ENCODE measurements at regions not wholly inside any gene's neighbourhood (a gene's known extent, or its start where the extent isn't known, plus 50 kb on each side); places are given as distances from the start of the nearest gene placed in this dataset.

GRCh38 chr17:12242345-12242954 lies 221.8 kb downstream of the MAP2K4 start:
- Histone ChIP-seq H3K36me3 (ENCODE audit: control insufficient read depth, insufficient read depth, low read length) (no peaks in the 10 kb centered on the region), H3K27me3 (ENCODE audit: control insufficient read depth, insufficient read depth, low read length, poor library complexity, severe bottlenecking) (no peaks in the 10 kb centered on the region), H3K4me1 (ENCODE audit: control insufficient read depth, insufficient read depth, low read length) (no peaks in the 10 kb centered on the region), H3K27ac (ENCODE audit: insufficient read depth, low read depth, low read length, poor library complexity, severe bottlenecking) (no peak overlapping the region), H3K4me3 (ENCODE audit: insufficient read depth, low read depth, low read length) (no peak overlapping the region), H3K9me3 (ENCODE audit: control insufficient read depth, low read length) (no peaks in the 10 kb centered on the region)
- 94 to 95% methylated on average over 9 of the region's 9 CpGs for WGBS, 2 experiments

- H3K4me3 ChIP-seq (ENCODE audit: insufficient read depth, low read depth, low read length) = no peak overlapping the region
- no peaks in the 10 kb centered on the region for H3K9me3 ChIP-seq (ENCODE audit: control insufficient read depth, low read length)
- no peaks in the 10 kb centered on the region for H3K4me1 ChIP-seq (ENCODE audit: control insufficient read depth, insufficient read depth, low read length)
- no peaks in the 10 kb centered on the region for H3K27me3 ChIP-seq (ENCODE audit: control insufficient read depth, insufficient read depth, low read length, poor library complexity, severe bottlenecking)
- WGBS, 2 experiments = 96 to 100% methylated on average over 1 to 2 of the region's 2 CpGs
- H3K27ac ChIP-seq (ENCODE audit: insufficient read depth, low read depth, low read length, poor library complexity, severe bottlenecking) = no peak overlapping the region
- H3K36me3 ChIP-seq (ENCODE audit: control insufficient read depth, insufficient read depth, low read length) = no peaks in the 10 kb centered on the region
These were observed 227.1 kb downstream of the MAP2K4 start for GRCh38 chr17:12247761-12248160.

- H3K4me1 ChIP-seq (ENCODE audit: control insufficient read depth, insufficient read depth, low read length) = no peaks in the 10 kb centered on the region
- H3K36me3 ChIP-seq (ENCODE audit: control insufficient read depth, insufficient read depth, low read length) = no peaks in the 10 kb centered on the region
- WGBS, 2 experiments = 93 to 95% methylated on average over 4 of the region's 4 CpGs
- no peaks in the 10 kb centered on the region for H3K27me3 ChIP-seq (ENCODE audit: control insufficient read depth, insufficient read depth, low read length, poor library complexity, severe bottlenecking)
- no peak overlapping the region for H3K27ac ChIP-seq (ENCODE audit: insufficient read depth, low read depth, low read length, poor library complexity, severe bottlenecking)
- H3K9me3 ChIP-seq (ENCODE audit: control insufficient read depth, low read length) = no peaks in the 10 kb centered on the region
- no peak overlapping the region for H3K4me3 ChIP-seq (ENCODE audit: insufficient read depth, low read depth, low read length)
These were observed 230.3 kb downstream of the MAP2K4 start for GRCh38 chr17:12250973-12251372.

GRCh38 chr17:12252462-12252861 lies 231.8 kb downstream of the MAP2K4 start:
- no peaks in the 10 kb centered on the region for H3K27me3 ChIP-seq (ENCODE audit: control insufficient read depth, insufficient read depth, low read length, poor library complexity, severe bottlenecking)
- H3K36me3 ChIP-seq (ENCODE audit: control insufficient read depth, insufficient read depth, low read length) = no peaks in the 10 kb centered on the region
- no peak overlapping the region for H3K27ac ChIP-seq (ENCODE audit: insufficient read depth, low read depth, low read length, poor library complexity, severe bottlenecking)
- no peaks in the 10 kb centered on the region for H3K9me3 ChIP-seq (ENCODE audit: control insufficient read depth, low read length)
- H3K4me3 ChIP-seq (ENCODE audit: insufficient read depth, low read depth, low read length) = no peak overlapping the region
- no peaks in the 10 kb centered on the region for H3K4me1 ChIP-seq (ENCODE audit: control insufficient read depth, insufficient read depth, low read length)
- WGBS, 2 experiments = 77 to 80% methylated on average over 6 of the region's 6 CpGs

GRCh38 chr17:12254460-12254859 lies 233.8 kb downstream of the MAP2K4 start:
- H3K4me3 ChIP-seq (ENCODE audit: insufficient read depth, low read depth, low read length) = no peak overlapping the region
- no peaks in the 10 kb centered on the region for H3K9me3 ChIP-seq (ENCODE audit: control insufficient read depth, low read length)
- H3K27ac ChIP-seq (ENCODE audit: insufficient read depth, low read depth, low read length, poor library complexity, severe bottlenecking) = no peak overlapping the region
- no peaks in the 10 kb centered on the region for H3K4me1 ChIP-seq (ENCODE audit: control insufficient read depth, insufficient read depth, low read length)
- H3K36me3 ChIP-seq (ENCODE audit: control insufficient read depth, insufficient read depth, low read length) = no peaks in the 10 kb centered on the region
- no peaks in the 10 kb centered on the region for H3K27me3 ChIP-seq (ENCODE audit: control insufficient read depth, insufficient read depth, low read length, poor library complexity, severe bottlenecking)
- 93% methylated on average over 9 of the region's 9 CpGs for WGBS, 2 experiments

- Histone ChIP-seq H3K4me1 (ENCODE audit: control insufficient read depth, insufficient read depth, low read length) (no peaks in the 10 kb centered on the region), H3K4me3 (ENCODE audit: insufficient read depth, low read depth, low read length) (no peak overlapping the region), H3K9me3 (ENCODE audit: control insufficient read depth, low read length) (no peaks in the 10 kb centered on the region), H3K27ac (ENCODE audit: insufficient read depth, low read depth, low read length, poor library complexity, severe bottlenecking) (no peak overlapping the region), H3K27me3 (ENCODE audit: control insufficient read depth, insufficient read depth, low read length, poor library complexity, severe bottlenecking) (no peaks in the 10 kb centered on the region), H3K36me3 (ENCODE audit: control insufficient read depth, insufficient read depth, low read length) (no peaks in the 10 kb centered on the region)
- WGBS, 2 experiments = 36 to 54% methylated on average over 3 to 4 of the region's 4 CpGs
These were observed 235.8 kb downstream of the MAP2K4 start for GRCh38 chr17:12256380-12256995.

- H3K9me3 ChIP-seq (ENCODE audit: control insufficient read depth, low read length) = no peaks in the 10 kb centered on the region
- no peaks in the 10 kb centered on the region for H3K4me1 ChIP-seq (ENCODE audit: control insufficient read depth, insufficient read depth, low read length)
- H3K4me3 ChIP-seq (ENCODE audit: insufficient read depth, low read depth, low read length) = no peak overlapping the region
- no peaks in the 10 kb centered on the region for H3K27me3 ChIP-seq (ENCODE audit: control insufficient read depth, insufficient read depth, low read length, poor library complexity, severe bottlenecking)
- H3K36me3 ChIP-seq (ENCODE audit: control insufficient read depth, insufficient read depth, low read length) = no peaks in the 10 kb centered on the region
- H3K27ac ChIP-seq (ENCODE audit: insufficient read depth, low read depth, low read length, poor library complexity, severe bottlenecking) = no peak overlapping the region
- 77 to 85% methylated on average over 5 of the region's 5 CpGs for WGBS, 2 experiments
These were observed 236.5 kb downstream of the MAP2K4 start for GRCh38 chr17:12257176-12257575.

- no peaks in the 10 kb centered on the region for H3K27me3 ChIP-seq (ENCODE audit: control insufficient read depth, insufficient read depth, low read length, poor library complexity, severe bottlenecking)
- no peaks in the 10 kb centered on the region for H3K36me3 ChIP-seq (ENCODE audit: control insufficient read depth, insufficient read depth, low read length)
- no peaks in the 10 kb centered on the region for H3K4me1 ChIP-seq (ENCODE audit: control insufficient read depth, insufficient read depth, low read length)
- H3K4me3 ChIP-seq (ENCODE audit: insufficient read depth, low read depth, low read length) = no peak overlapping the region
- H3K27ac ChIP-seq (ENCODE audit: insufficient read depth, low read depth, low read length, poor library complexity, severe bottlenecking) = no peak overlapping the region
- no peaks in the 10 kb centered on the region for H3K9me3 ChIP-seq (ENCODE audit: control insufficient read depth, low read length)
- WGBS, 2 experiments = 94 to 95% methylated on average over 10 of the region's 10 CpGs
These were observed 240.7 kb downstream of the MAP2K4 start for GRCh38 chr17:12261354-12261753.

GRCh38 chr17:12269751-12270150 lies 249.1 kb downstream of the MAP2K4 start:
- Histone ChIP-seq H3K36me3 (ENCODE audit: control insufficient read depth, insufficient read depth, low read length) (no peaks in the 10 kb centered on the region), H3K9me3 (ENCODE audit: control insufficient read depth, low read length) (no peaks in the 10 kb centered on the region), H3K27me3 (ENCODE audit: control insufficient read depth, insufficient read depth, low read length, poor library complexity, severe bottlenecking) (no peaks in the 10 kb centered on the region), H3K4me3 (ENCODE audit: insufficient read depth, low read depth, low read length) (no peak overlapping the region), H3K4me1 (ENCODE audit: control insufficient read depth, insufficient read depth, low read length) (no peaks in the 10 kb centered on the region), H3K27ac (ENCODE audit: insufficient read depth, low read depth, low read length, poor library complexity, severe bottlenecking) (no peak overlapping the region)
- WGBS, 2 experiments = 96 to 97% methylated on average over 6 of the region's 6 CpGs

GRCh38 chr17:12277827-12278226 lies 257.1 kb downstream of the MAP2K4 start:
- no peaks in the 10 kb centered on the region for H3K36me3 ChIP-seq (ENCODE audit: control insufficient read depth, insufficient read depth, low read length)
- 88 to 95% methylated on average over 3 of the region's 3 CpGs for WGBS, 2 experiments

More at GRCh38 chr17:12277827-12278226, 257.1 kb downstream of the MAP2K4 start:
- H3K4me3 ChIP-seq (ENCODE audit: insufficient read depth, low read depth, low read length) = no peak overlapping the region
- no peaks in the 10 kb centered on the region for H3K27me3 ChIP-seq (ENCODE audit: control insufficient read depth, insufficient read depth, low read length, poor library complexity, severe bottlenecking)
- no peaks in the 10 kb centered on the region for H3K9me3 ChIP-seq (ENCODE audit: control insufficient read depth, low read length)
- H3K27ac ChIP-seq (ENCODE audit: insufficient read depth, low read depth, low read length, poor library complexity, severe bottlenecking) = no peak overlapping the region
- no peaks in the 10 kb centered on the region for H3K4me1 ChIP-seq (ENCODE audit: control insufficient read depth, insufficient read depth, low read length)

All from ectodermal cell (in vitro differentiated cells).